Ectodermal cell (in vitro differentiated cells): ENCODE measurements at regions not wholly inside any gene's neighbourhood (a gene's known extent, or its start where the extent isn't known, plus 50 kb on each side); places are given as distances from the start of the nearest gene placed in this dataset.
"Not testable (repeated sequence)": the region's sequence is repeated elsewhere in the genome, so short reads cannot be mapped to it uniquely, and the experiment has no call there.

ENCODE experiments used
- H3K27ac ChIP-seq: 2 replicates; pipeline ENCODE4 v1.7.0; 2013; ENCODE audit warnings: mild to moderate bottlenecking, low read depth, low read length; ENCODE audit not compliant: insufficient read depth, poor library complexity, severe bottlenecking
- H3K27me3 ChIP-seq: 2 replicates; pipeline ENCODE4 v1.7.0; 2013; ENCODE audit warnings: mild to moderate bottlenecking, low read length; ENCODE audit not compliant: insufficient read depth, control insufficient read depth, poor library complexity, severe bottlenecking
- H3K36me3 ChIP-seq: one replicate; pipeline ENCODE4 v1.7.0; 2013; ENCODE audit warnings: low read length; ENCODE audit not compliant: control insufficient read depth, insufficient read depth
- H3K4me1 ChIP-seq: one replicate; pipeline ENCODE4 v1.7.0; 2013; ENCODE audit warnings: low read length; ENCODE audit not compliant: control insufficient read depth, insufficient read depth
- H3K4me3 ChIP-seq: 2 replicates; pipeline ENCODE4 v1.7.0; 2013; ENCODE audit warnings: low read depth, low read length, control low read depth; ENCODE audit not compliant: insufficient read depth
- H3K9me3 ChIP-seq: 2 replicates; pipeline ENCODE4 v1.7.0; 2013; ENCODE audit warnings: mild to moderate bottlenecking, low read length, moderate library complexity; ENCODE audit not compliant: control insufficient read depth
- WGBS, 2 experiments: methylation state at CpG; one replicate each; pipeline ENCODE4 v1.1.7; 2013; ENCODE audit warnings: missing lambda C conversion rate in 2 of 2; 5-methylcytosine and 5-hydroxymethylcytosine counted together

DNA sequence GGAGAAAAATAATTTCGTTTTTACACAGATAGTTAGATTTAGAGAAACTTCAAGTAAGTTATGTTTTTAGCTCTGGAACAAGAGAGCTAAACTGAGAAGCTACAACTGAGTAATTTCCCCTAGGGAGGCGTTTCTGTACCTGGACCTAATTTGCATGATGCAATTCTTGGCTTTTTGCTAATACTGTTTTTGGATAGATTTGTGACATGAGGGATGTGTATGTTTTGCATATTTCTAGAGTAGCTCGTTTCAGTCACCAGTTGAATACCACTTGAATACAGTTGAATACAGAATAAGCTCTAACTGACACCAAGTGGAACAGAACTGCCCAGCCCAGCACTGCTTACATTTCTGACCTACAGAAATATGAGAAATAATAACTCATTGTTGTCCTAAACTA, 1227.9 kb upstream of the SPRY2 start:
- Histone ChIP-seq H3K36me3 (no peaks in the 10 kb centered on the region), H3K9me3 (no peaks in the 10 kb centered on the region), H3K27me3 (no peaks in the 10 kb centered on the region), H3K4me3 (no peak overlapping the region), H3K27ac (no peak overlapping the region), H3K4me1 (no peaks in the 10 kb centered on the region)
- WGBS, 2 experiments, result 95 to 98% methylated on average over 3 of the region's 3 CpGs

- H3K27me3 ChIP-seq, result no peaks in the 10 kb centered on the region
These were observed 1224.9 kb upstream of the SPRY2 start for GRCh38 chr13:81565849-81566248.

DNA sequence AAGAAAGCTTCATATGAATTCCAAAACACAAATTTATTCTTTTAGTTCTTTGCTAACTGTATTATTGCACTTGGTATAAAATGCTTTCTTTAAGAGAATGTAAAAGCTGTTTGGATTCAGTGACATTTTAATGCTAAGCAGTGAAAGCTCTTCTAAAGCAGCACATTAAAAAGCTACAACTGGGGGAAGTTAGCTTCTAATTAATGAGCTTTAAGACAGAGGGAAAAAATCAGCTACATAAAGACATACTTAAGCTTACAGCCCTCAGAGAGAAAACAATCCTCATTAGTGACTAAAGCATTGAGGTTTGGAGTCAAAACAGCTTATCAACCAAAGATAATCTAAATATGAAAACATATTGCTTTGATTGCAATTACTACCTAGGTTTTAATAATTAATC, 1222.2 kb upstream of the SPRY2 start:
- no peak overlapping the region for H3K4me3 ChIP-seq
- H3K9me3 ChIP-seq, result no peaks in the 10 kb centered on the region
- no peaks in the 10 kb centered on the region for H3K36me3 ChIP-seq
- H3K27me3 ChIP-seq, result no peaks in the 10 kb centered on the region
- no peaks in the 10 kb centered on the region for H3K4me1 ChIP-seq
- H3K27ac ChIP-seq, result no peak overlapping the region

More at GRCh38 chr13:81565849-81566248, 1224.9 kb upstream of the SPRY2 start:
- no peaks in the 10 kb centered on the region for H3K4me1 ChIP-seq
- H3K9me3 ChIP-seq, result no peaks in the 10 kb centered on the region
- no peak overlapping the region for H3K4me3 ChIP-seq
- H3K36me3 ChIP-seq, result no peaks in the 10 kb centered on the region
- no peak overlapping the region for H3K27ac ChIP-seq
- WGBS, 2 experiments, result 97 to 100% methylated on average over 1 of the region's 1 CpG

GRCh38 chr13:81562598-81562997, 1221.7 kb upstream of the SPRY2 start:
- H3K9me3 ChIP-seq, result no peaks in the 10 kb centered on the region
- no peaks in the 10 kb centered on the region for H3K4me1 ChIP-seq
- no peaks in the 10 kb centered on the region for H3K36me3 ChIP-seq
- no peaks in the 10 kb centered on the region for H3K27me3 ChIP-seq
- no peak overlapping the region for H3K27ac ChIP-seq
- H3K4me3 ChIP-seq, result no peak overlapping the region
- WGBS, 2 experiments, result 91 to 98% methylated on average over 2 of the region's 2 CpGs

- 52 to 78% methylated on average over 2 of the region's 2 CpGs for WGBS, 2 experiments
- Histone ChIP-seq H3K27me3 (no peaks in the 10 kb centered on the region), H3K4me1 (no peaks in the 10 kb centered on the region), H3K9me3 (no peaks in the 10 kb centered on the region), H3K36me3 (no peaks in the 10 kb centered on the region), H3K4me3 (no peak overlapping the region), H3K27ac (no peak overlapping the region)
These were observed 1210.1 kb upstream of the SPRY2 start for GRCh38 chr13:81551036-81551435.

GRCh38 chr13:81546294-81546693, 1205.4 kb upstream of the SPRY2 start:
- H3K9me3 ChIP-seq, H3K27me3 ChIP-seq, H3K27ac ChIP-seq, H3K4me1 ChIP-seq, H3K4me3 ChIP-seq, H3K36me3 ChIP-seq: not testable (repeated sequence)
- WGBS, 2 experiments, result 95 to 98% methylated on average over 2 of the region's 2 CpGs

GRCh38 chr13:81540777-81541176, 1199.9 kb upstream of the SPRY2 start:
- H3K36me3 ChIP-seq, result no peaks in the 10 kb centered on the region
- H3K27me3 ChIP-seq, result no peaks in the 10 kb centered on the region
- 86 to 92% methylated on average over 1 of the region's 1 CpG for WGBS, 2 experiments
- no peak overlapping the region for H3K4me3 ChIP-seq
- H3K9me3 ChIP-seq, result no peaks in the 10 kb centered on the region
- H3K27ac ChIP-seq, result no peak overlapping the region
- no peaks in the 10 kb centered on the region for H3K4me1 ChIP-seq

DNA sequence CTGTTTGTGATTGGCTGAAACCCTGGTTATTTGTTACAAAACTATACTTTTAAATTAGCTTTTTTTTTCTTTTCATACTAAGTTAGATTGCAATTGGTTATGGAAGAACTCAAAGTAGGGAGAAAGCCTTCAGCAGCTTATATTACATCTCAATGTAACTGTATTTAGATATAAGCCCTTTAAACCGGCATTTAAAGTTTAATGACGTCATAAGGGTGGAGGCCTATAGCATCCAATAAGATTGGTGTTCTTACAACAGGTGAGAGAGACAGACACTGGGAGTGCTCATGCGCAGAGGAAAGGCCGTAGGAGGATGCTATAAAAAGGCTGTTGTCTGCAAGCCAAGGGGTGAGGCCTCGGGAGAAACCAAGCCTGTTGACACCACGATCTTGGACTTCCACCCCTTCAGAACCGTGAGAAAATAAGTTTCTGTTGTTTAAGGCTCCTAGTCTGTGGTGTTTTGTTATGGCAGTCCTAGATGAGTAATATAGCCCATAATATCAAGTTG, 1198.8 kb upstream of the SPRY2 start:
- H3K4me3 ChIP-seq, result no peak overlapping the region
- H3K36me3 ChIP-seq, result no peaks in the 10 kb centered on the region
- no peak overlapping the region for H3K27ac ChIP-seq
- H3K9me3 ChIP-seq, result no peaks in the 10 kb centered on the region
- no peaks in the 10 kb centered on the region for H3K4me1 ChIP-seq
- 93 to 96% methylated on average over 7 of the region's 7 CpGs for WGBS, 2 experiments
- H3K27me3 ChIP-seq, result no peaks in the 10 kb centered on the region

- H3K4me3 ChIP-seq, result no peak overlapping the region
- H3K4me1 ChIP-seq, result no peaks in the 10 kb centered on the region
- H3K9me3 ChIP-seq, result no peaks in the 10 kb centered on the region
- 90 to 95% methylated on average over 3 of the region's 3 CpGs for WGBS, 2 experiments
- no peaks in the 10 kb centered on the region for H3K27me3 ChIP-seq
- H3K27ac ChIP-seq, result no peak overlapping the region
- H3K36me3 ChIP-seq, result no peaks in the 10 kb centered on the region
These were observed 1158.0 kb upstream of the SPRY2 start for GRCh38 chr13:81498969-81499368.

GRCh38 chr13:81493144-81493543, 1152.2 kb upstream of the SPRY2 start:
- Histone ChIP-seq H3K27me3 (no peaks in the 10 kb centered on the region), H3K4me1 (no peaks in the 10 kb centered on the region), H3K4me3 (no peak overlapping the region), H3K27ac (no peak overlapping the region), H3K9me3 (no peaks in the 10 kb centered on the region), H3K36me3 (no peaks in the 10 kb centered on the region)
- WGBS, 2 experiments, result 97% methylated on average over 3 of the region's 4 CpGs; no CpG with 5 or more reads in 1 of the 2 experiments

DNA sequence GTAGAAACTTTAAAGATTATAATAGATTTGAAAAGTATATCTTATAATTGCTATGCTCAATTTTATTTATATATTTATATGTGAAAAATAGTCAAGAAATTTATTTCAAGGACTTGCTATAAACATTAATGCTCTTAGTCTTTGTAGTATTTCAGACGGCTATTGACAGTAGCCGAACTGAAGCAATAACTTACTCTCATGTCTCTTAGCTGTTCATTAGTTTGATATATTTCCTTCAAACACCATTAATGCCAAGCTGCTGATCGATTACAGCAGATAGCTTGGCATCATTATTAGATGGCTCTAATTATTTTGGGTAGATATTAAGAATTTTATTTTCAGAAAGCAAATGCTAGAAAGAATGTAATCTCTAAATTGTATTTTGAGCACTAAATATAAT, 1151.5 kb upstream of the SPRY2 start:
- H3K27me3 ChIP-seq, result no peaks in the 10 kb centered on the region
- H3K9me3 ChIP-seq, result no peaks in the 10 kb centered on the region
- H3K27ac ChIP-seq, result no peak overlapping the region
- H3K4me3 ChIP-seq, result no peak overlapping the region
- 94 to 98% methylated on average over 2 of the region's 3 CpGs for WGBS, 2 experiments
- H3K4me1 ChIP-seq, result no peaks in the 10 kb centered on the region
- no peaks in the 10 kb centered on the region for H3K36me3 ChIP-seq
